Mesothelial cell of epicardium (in vitro differentiated cells): ENCODE measurements at regions not wholly inside any gene's neighbourhood (a gene's known extent, or its start where the extent isn't known, plus 50 kb on each side); places are given as distances from the start of the nearest gene placed in this dataset.
A peak's percentile ranks its signal among the peaks of the same experiment; 100 is the strongest.

Experiments used
- DNase-seq, 2 experiments: peaks; one replicate each; pipeline ENCODE4 v3.0.0; 2021; ENCODE audit warnings: low spot score in 2 of 2; ENCODE audit not compliant: unreplicated experiment in 2 of 2
- H3K27ac Mint-ChIP-seq: 2 replicates; pipeline ENCODE4 v1.8.0; 2021; ENCODE audit warnings: mixed read lengths
- H3K27me3 Mint-ChIP-seq: 2 replicates; pipeline ENCODE4 v1.8.0; 2021; ENCODE audit warnings: low read depth, mixed read lengths
- H3K36me3 Mint-ChIP-seq: 2 replicates; pipeline ENCODE4 v1.8.0; 2021; ENCODE audit warnings: mixed read lengths
- H3K4me1 Mint-ChIP-seq: 2 replicates; pipeline ENCODE4 v1.8.0; 2021; ENCODE audit warnings: mixed read lengths
- H3K4me3 Mint-ChIP-seq: 2 replicates; pipeline ENCODE4 v1.8.0; 2021; ENCODE audit warnings: mild to moderate bottlenecking, moderate library complexity, mixed read lengths
- H3K9me3 Mint-ChIP-seq: 2 replicates; pipeline ENCODE4 v1.8.0; 2021; ENCODE audit warnings: mixed read lengths
- TF ChIP-seq, protein P1 (sequence below): fragments of 200-600 bp; sonication (generic); IDR thresholded peaks from one replicate; pipeline ENCODE4 v1.5.0; 2021; ENCODE audit warnings: antibody characterized with exemption; ENCODE audit not compliant: unreplicated experiment

DNA sequence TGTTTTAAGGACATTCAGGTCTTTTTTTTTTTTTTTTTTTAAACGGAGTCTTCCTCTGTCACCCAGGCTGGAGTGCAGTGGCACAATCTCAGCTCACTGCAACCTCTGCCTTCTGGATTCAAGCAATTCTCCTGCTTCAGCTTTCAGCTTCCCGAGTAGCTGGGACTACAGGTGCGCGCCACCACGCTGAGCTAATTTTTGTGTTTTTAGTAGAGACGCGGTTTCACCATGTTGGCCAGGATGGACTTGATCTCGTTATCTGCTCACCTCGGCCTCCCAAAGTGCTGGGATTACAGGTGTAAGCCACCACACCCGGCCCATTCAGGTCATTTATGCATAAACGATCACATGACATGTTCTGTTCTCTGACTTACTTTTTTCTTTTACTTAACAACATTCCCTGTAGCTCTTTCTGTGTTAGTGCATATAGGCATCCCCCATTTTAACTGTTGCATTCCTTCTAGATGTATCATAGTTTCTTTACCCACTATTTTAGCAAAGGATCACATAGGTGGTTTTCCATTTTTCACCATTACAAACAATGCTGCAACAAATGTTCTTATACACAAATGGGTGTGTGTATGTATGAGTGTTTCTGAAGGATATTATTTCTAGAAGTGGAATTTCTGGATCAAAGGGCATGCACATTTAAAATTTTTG is 74.2 kb downstream of the ARF6 start:
- Mint-ChIP-seq H3K4me3 (no peak overlapping the region), H3K27me3 (no peaks in the 10 kb centered on the region), H3K4me1 (peaks cover 47% of the 10 kb centered on the region), H3K36me3 (no peaks in the 10 kb centered on the region), H3K27ac (peak overlapping the region; percentile 82), H3K9me3 (no peaks in the 10 kb centered on the region)
- TF ChIP-seq, protein P1, sequence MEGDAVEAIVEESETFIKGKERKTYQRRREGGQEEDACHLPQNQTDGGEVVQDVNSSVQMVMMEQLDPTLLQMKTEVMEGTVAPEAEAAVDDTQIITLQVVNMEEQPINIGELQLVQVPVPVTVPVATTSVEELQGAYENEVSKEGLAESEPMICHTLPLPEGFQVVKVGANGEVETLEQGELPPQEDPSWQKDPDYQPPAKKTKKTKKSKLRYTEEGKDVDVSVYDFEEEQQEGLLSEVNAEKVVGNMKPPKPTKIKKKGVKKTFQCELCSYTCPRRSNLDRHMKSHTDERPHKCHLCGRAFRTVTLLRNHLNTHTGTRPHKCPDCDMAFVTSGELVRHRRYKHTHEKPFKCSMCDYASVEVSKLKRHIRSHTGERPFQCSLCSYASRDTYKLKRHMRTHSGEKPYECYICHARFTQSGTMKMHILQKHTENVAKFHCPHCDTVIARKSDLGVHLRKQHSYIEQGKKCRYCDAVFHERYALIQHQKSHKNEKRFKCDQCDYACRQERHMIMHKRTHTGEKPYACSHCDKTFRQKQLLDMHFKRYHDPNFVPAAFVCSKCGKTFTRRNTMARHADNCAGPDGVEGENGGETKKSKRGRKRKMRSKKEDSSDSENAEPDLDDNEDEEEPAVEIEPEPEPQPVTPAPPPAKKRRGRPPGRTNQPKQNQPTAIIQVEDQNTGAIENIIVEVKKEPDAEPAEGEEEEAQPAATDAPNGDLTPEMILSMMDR, result no peak
- no peak for DNase-seq

GRCh38 chr14:49969961-49970360 is 77.1 kb downstream of the ARF6 start:
- TF ChIP-seq, protein P1, result no peak
- H3K27me3 Mint-ChIP-seq, result no peaks in the 10 kb centered on the region
- H3K36me3 Mint-ChIP-seq, result no peaks in the 10 kb centered on the region
- no peaks in the 10 kb centered on the region for H3K9me3 Mint-ChIP-seq
- peaks cover 48% of the 10 kb centered on the region for H3K4me1 Mint-ChIP-seq
- DNase-seq, result no peak
- H3K4me3 Mint-ChIP-seq, result no peak overlapping the region
- peak overlapping the region; percentile 98 for H3K27ac Mint-ChIP-seq

DNA sequence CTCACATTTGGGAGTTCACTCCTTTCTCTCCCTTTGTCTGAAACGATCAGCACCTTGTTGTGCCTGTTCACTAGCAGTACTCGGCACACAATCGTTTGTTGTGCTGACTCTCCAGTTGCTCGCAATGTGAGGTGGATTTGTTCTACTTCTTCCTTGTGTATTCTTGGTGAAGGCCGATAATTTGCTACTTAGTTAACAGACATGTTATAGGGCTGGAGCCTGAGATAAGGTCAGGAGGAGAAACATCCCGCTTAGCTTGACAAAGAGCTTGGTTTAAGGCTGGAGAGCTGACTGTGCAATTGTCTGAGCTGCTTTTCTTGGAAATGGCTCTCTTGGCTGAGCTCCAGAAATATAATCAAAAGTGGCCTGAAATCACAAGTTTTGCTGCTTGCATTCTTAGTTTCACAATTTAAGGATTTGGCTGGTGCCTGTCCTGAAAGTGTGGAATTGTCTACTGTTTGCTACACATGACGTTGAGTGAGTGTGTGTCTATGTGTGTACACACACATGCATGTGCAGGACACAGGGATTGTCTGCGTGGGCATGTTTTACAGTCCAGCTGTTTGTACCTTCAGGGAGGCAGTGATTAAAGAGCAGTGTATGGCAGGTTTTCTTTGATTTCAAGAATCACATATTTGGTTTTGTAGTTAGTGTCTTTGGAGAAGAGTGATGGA is 77.7 kb downstream of the ARF6 start:
- Mint-ChIP-seq H3K36me3 (no peaks in the 10 kb centered on the region), H3K4me1 (peaks cover 53% of the 10 kb centered on the region), H3K27me3 (no peaks in the 10 kb centered on the region), H3K27ac (peak overlapping the region; percentile 98), H3K9me3 (no peaks in the 10 kb centered on the region), H3K4me3 (peak overlapping the region; percentile 21)
- TF ChIP-seq, protein P1, result no peak
- no peak for DNase-seq

GRCh38 chr14:49971156-49972130 is 78.6 kb downstream of the ARF6 start:
- no peaks in the 10 kb centered on the region for H3K27me3 Mint-ChIP-seq
- H3K4me3 Mint-ChIP-seq, result peak overlapping the region; percentile 4
- H3K36me3 Mint-ChIP-seq, result no peaks in the 10 kb centered on the region
- TF ChIP-seq, protein P1, result no peak
- peaks cover 45% of the 10 kb centered on the region for H3K4me1 Mint-ChIP-seq
- H3K9me3 Mint-ChIP-seq, result no peaks in the 10 kb centered on the region
- H3K27ac Mint-ChIP-seq, result peak overlapping the region; percentile 98
- DNase-seq, result no peak

DNA sequence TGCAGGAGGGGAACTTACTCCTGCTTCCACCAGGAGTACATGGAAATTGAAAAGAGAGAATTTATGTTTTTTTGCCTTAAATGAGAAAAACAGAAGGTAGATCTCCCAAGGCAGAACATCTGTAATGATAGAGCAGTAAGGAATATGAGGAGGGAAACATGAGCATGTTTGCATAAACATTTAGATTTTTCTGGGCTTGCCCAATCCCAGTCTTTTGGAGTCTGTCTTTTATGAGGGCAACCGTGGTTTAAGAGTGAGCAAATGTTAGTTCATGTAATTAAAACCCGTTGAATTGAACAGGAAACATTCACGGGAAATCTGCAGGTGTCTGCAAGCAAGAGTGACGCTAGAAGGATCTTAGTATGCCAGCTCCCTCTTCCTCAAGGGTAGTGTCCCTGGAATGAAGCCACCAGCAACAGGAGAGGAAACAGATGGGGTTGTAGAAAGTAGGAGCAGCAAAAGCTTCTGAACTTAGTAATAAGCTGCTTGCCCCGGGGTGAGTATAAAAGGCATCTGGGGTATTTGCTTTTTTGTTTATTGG is 79.3 kb downstream of the ARF6 start:
- DNase-seq, result no peak
- no peaks in the 10 kb centered on the region for H3K27me3 Mint-ChIP-seq
- peak overlapping the region; percentile 98 for H3K27ac Mint-ChIP-seq

More for the DNA sequence above, 79.3 kb downstream of the ARF6 start:
- Mint-ChIP-seq H3K4me3 (no peak overlapping the region), H3K4me1 (peaks cover 41% of the 10 kb centered on the region), H3K36me3 (no peaks in the 10 kb centered on the region), H3K9me3 (no peaks in the 10 kb centered on the region)
- TF ChIP-seq, protein P1, result no peak
